CD4-positive, alpha-beta T cell treated with Interleukin-15 for 4 hours (primary cell): ENCODE measurements at regions not wholly inside any gene's neighbourhood (a gene's known extent, or its start where the extent isn't known, plus 50 kb on each side); places are given as distances from the start of the nearest gene placed in this dataset.

ENCODE experiments used
- DNase-seq: peaks from one replicate; pipeline ENCODE4 v3.0.0-alpha.2; 2020; ENCODE audit warnings: low spot score

GRCh38 chr12:91852634-91853033 is 293.0 kb downstream of the BTG1 start:
- DNase-seq: no peak

GRCh38 chr12:91851741-91852477 is 293.7 kb downstream of the BTG1 start:
- peak; percentile 40 for DNase-seq

GRCh38 chr12:91846466-91847055 is 299.1 kb downstream of the BTG1 start:
- DNase-seq: no peak

GRCh38 chr12:91845365-91845764 is 300.3 kb downstream of the BTG1 start:
- no peak for DNase-seq

GRCh38 chr12:91841822-91842221 is 303.8 kb downstream of the BTG1 start:
- no peak for DNase-seq

GRCh38 chr12:91836696-91837095 is 308.9 kb downstream of the BTG1 start:
- no peak for DNase-seq

GRCh38 chr12:91836264-91836663 is 309.4 kb downstream of the BTG1 start:
- DNase-seq: no peak

GRCh38 chr12:91835693-91836092 is 310.0 kb downstream of the BTG1 start:
- no peak for DNase-seq

- DNase-seq: no peak
These were observed 311.8 kb downstream of the BTG1 start for GRCh38 chr12:91833780-91834359.

- DNase-seq: no peak
These were observed 319.6 kb downstream of the BTG1 start for GRCh38 chr12:91825999-91826398.

GRCh38 chr12:91824991-91825390 is 320.7 kb downstream of the BTG1 start:
- no peak for DNase-seq

- DNase-seq: no peak
These were observed 326.6 kb downstream of the BTG1 start for GRCh38 chr12:91819132-91819447.

- no peak for DNase-seq
These were observed 327.2 kb downstream of the BTG1 start for GRCh38 chr12:91818227-91819131.

- DNase-seq: no peak
These were observed 328.1 kb downstream of the BTG1 start for GRCh38 chr12:91817517-91817916.

GRCh38 chr12:91813701-91814100 is 331.9 kb downstream of the BTG1 start:
- no peak for DNase-seq

- DNase-seq: peak; percentile 81
These were observed 334.0 kb downstream of the BTG1 start for GRCh38 chr12:91811481-91812287.

- no peak for DNase-seq
These were observed 334.9 kb downstream of the BTG1 start for GRCh38 chr12:91810531-91811451.

- no peak for DNase-seq
These were observed 335.6 kb downstream of the BTG1 start for GRCh38 chr12:91810077-91810476.

GRCh38 chr12:91805031-91805430 is 340.6 kb downstream of the BTG1 start:
- DNase-seq: no peak

- DNase-seq: no peak
These were observed 341.1 kb downstream of the BTG1 start for GRCh38 chr12:91804533-91804932.

- no peak for DNase-seq
These were observed 344.6 kb downstream of the BTG1 start for GRCh38 chr12:91801048-91801447.
